GM19372 (cell line): ENCODE measurements at regions not wholly inside any gene's neighbourhood (a gene's known extent, or its start where the extent isn't known, plus 50 kb on each side); places are given as distances from the start of the nearest gene placed in this dataset.

ENCODE experiments used
- ATAC-seq: cut with Tn5 transposase; IDR thresholded peaks from one replicate; pipeline ENCODE4 v1.9.1; 2021; ENCODE audit warnings: mild to moderate bottlenecking, low read depth, moderate library complexity; ENCODE audit not compliant: unreplicated experiment

- ATAC-seq: no peak
These were observed 252.2 kb downstream of the PIK3R1 start for GRCh38 chr5:68467794-68468193.

- no peak for ATAC-seq
These were observed 252.8 kb downstream of the PIK3R1 start for GRCh38 chr5:68468322-68468721.

- no peak for ATAC-seq
These were observed 260.0 kb downstream of the PIK3R1 start for GRCh38 chr5:68475476-68475983.

- no peak for ATAC-seq
These were observed 261.3 kb downstream of the PIK3R1 start for GRCh38 chr5:68476854-68477253.

- no peak for ATAC-seq
These were observed 262.9 kb downstream of the PIK3R1 start for GRCh38 chr5:68478301-68479095.

- no peak for ATAC-seq
These were observed 264.0 kb downstream of the PIK3R1 start for GRCh38 chr5:68479524-68479923.

GRCh38 chr5:68480335-68480940 is 264.9 kb downstream of the PIK3R1 start:
- ATAC-seq: no peak

- no peak for ATAC-seq
These were observed 266.6 kb downstream of the PIK3R1 start for GRCh38 chr5:68482199-68482598.

- ATAC-seq: no peak
These were observed 268.9 kb downstream of the PIK3R1 start for GRCh38 chr5:68484307-68485068.

- ATAC-seq: no peak
These were observed 274.0 kb downstream of the PIK3R1 start for GRCh38 chr5:68489556-68489955.

- ATAC-seq: no peak
These were observed 274.9 kb downstream of the PIK3R1 start for GRCh38 chr5:68490406-68490805.

GRCh38 chr5:68494771-68495170 is 279.2 kb downstream of the PIK3R1 start:
- ATAC-seq: no peak

- no peak for ATAC-seq
These were observed 284.4 kb downstream of the PIK3R1 start for GRCh38 chr5:68499987-68500386.

GRCh38 chr5:68500813-68501212 is 285.3 kb downstream of the PIK3R1 start:
- ATAC-seq: no peak

- ATAC-seq: no peak
These were observed 287.0 kb downstream of the PIK3R1 start for GRCh38 chr5:68502531-68502930.

- no peak for ATAC-seq
These were observed 288.8 kb downstream of the PIK3R1 start for GRCh38 chr5:68504306-68504705.

- ATAC-seq: no peak
These were observed 290.6 kb downstream of the PIK3R1 start for GRCh38 chr5:68505917-68506860.

- no peak for ATAC-seq
These were observed 300.0 kb downstream of the PIK3R1 start for GRCh38 chr5:68515514-68515913.

GRCh38 chr5:68518286-68518685 is 302.7 kb downstream of the PIK3R1 start:
- no peak for ATAC-seq

GRCh38 chr5:68519143-68519542 is 303.6 kb downstream of the PIK3R1 start:
- ATAC-seq: no peak
